Keratinocyte (primary cell): ENCODE measurements at regions not wholly inside any gene's neighbourhood (a gene's known extent, or its start where the extent isn't known, plus 50 kb on each side); places are given as distances from the start of the nearest gene placed in this dataset.

ENCODE experiments used
- DNase-seq: peaks from one replicate; pipeline ENCODE4 v3.0.0-alpha.2; 2011; ENCODE audit warnings: low read depth, missing footprints, low spot score
- FAIRE-seq: peaks from 2 replicates; lab custom pipeline; 2011; peaks lifted over from hg19 to GRCh38; lab: Jason Lieb, UNC
- H2AFZ ChIP-seq: 2 replicates; pipeline ENCODE4 v1.6.0; 2012; ENCODE audit warnings: low read length, control low read depth, inconsistent platforms; ENCODE audit not compliant: control insufficient read depth
- H3K27ac ChIP-seq: 2 replicates; pipeline ENCODE4 v1.5.1; 2011; ENCODE audit warnings: low read length; ENCODE audit not compliant: control insufficient read depth, insufficient read depth
- H3K27me3 ChIP-seq: 3 replicates; pipeline ENCODE4 v1.6.0; 2011; ENCODE audit warnings: low read length; ENCODE audit not compliant: control insufficient read depth, insufficient read depth; ENCODE audit errors: extremely low read depth
- H3K36me3 ChIP-seq, 2 experiments: 2 replicates in 1 of 2; 3 replicates in 1 of 2; pipeline ENCODE4 v1.5.1; 2011; ENCODE audit warnings: low read length in 2 of 2, mild to moderate bottlenecking in 1 of 2; ENCODE audit not compliant: control insufficient read depth in 2 of 2, insufficient read depth in 2 of 2; ENCODE audit errors: extremely low read depth in 1 of 2
- H3K4me1 ChIP-seq: 3 replicates; pipeline ENCODE4 v1.5.1; 2011; ENCODE audit warnings: low read length; ENCODE audit not compliant: control insufficient read depth, insufficient read depth; ENCODE audit errors: extremely low read depth
- H3K4me2 ChIP-seq: 3 replicates; pipeline ENCODE4 v1.6.0; 2011; ENCODE audit warnings: low read depth, low read length; ENCODE audit not compliant: control insufficient read depth, insufficient read depth; ENCODE audit errors: extremely low read depth
- H3K4me3 ChIP-seq, 3 experiments: fragments of 200-600 bp in 1 of 3; sonication (generic) in 1 of 3; 2 replicates in 2 of 3; 3 replicates in 1 of 3; pipeline ENCODE4 v1.5.1; 2011 to 2016; ENCODE audit warnings: low read length in 3 of 3, mild to moderate bottlenecking in 3 of 3, control low read depth in 2 of 3, inconsistent platforms in 1 of 3, low read depth in 1 of 3, mixed read lengths in 1 of 3, mixed run types in 1 of 3, moderate library complexity in 1 of 3; ENCODE audit not compliant: control insufficient read depth in 2 of 3, insufficient read depth in 2 of 3; ENCODE audit errors: extremely low read depth in 1 of 3
- H3K79me2 ChIP-seq: 2 replicates; pipeline ENCODE4 v1.6.0; 2012; ENCODE audit warnings: low read length; ENCODE audit not compliant: control insufficient read depth, insufficient read depth
- H3K9ac ChIP-seq: 3 replicates; pipeline ENCODE4 v1.6.0; 2011; ENCODE audit warnings: low read length; ENCODE audit not compliant: control insufficient read depth, insufficient read depth; ENCODE audit errors: extremely low read depth
- H3K9me1 ChIP-seq: 3 replicates; pipeline ENCODE4 v1.6.0; 2011; ENCODE audit warnings: low read length; ENCODE audit not compliant: control insufficient read depth, insufficient read depth; ENCODE audit errors: extremely low read depth
- H3K9me3 ChIP-seq: 2 replicates; pipeline ENCODE4 v1.5.1; 2012; ENCODE audit warnings: low read depth, low read length; ENCODE audit not compliant: control insufficient read depth
- H4K20me1 ChIP-seq: 3 replicates; pipeline ENCODE4 v1.6.0; 2011; ENCODE audit warnings: low read length; ENCODE audit not compliant: control insufficient read depth, insufficient read depth; ENCODE audit errors: extremely low read depth
- CTCF ChIP-seq, 3 experiments: IDR thresholded peaks in 1 of 3; conservative IDR thresholded peaks in 1 of 3; optimal IDR thresholded peaks in 1 of 3; 2 replicates in 2 of 3; 3 replicates in 1 of 3; pipeline versions ENCODE3 to v1.5.1; 2011; ENCODE audit warnings: low read length in 3 of 3, mild to moderate bottlenecking in 3 of 3, moderate library complexity in 2 of 3, control low read depth in 1 of 3, inconsistent platforms in 1 of 3; ENCODE audit not compliant: insufficient read depth in 2 of 3; ENCODE audit errors: extremely low read depth in 1 of 3
- EZH2 ChIP-seq: IDR thresholded peaks from one replicate; pipeline ENCODE4 v1.6.1; 2012; ENCODE audit warnings: inconsistent platforms, mild to moderate bottlenecking, low read length, moderate library complexity
- dilution Hi-C: fragments of 300-500 bp; cut with MboI; formaldehyde crosslinking; loops from one replicate; pipeline ENCODE4 v1.7.0; 2020; ENCODE audit warnings: low sequenced_read_pairs; ENCODE audit not compliant: extremely low pct_ligation_motif_present

DNA sequence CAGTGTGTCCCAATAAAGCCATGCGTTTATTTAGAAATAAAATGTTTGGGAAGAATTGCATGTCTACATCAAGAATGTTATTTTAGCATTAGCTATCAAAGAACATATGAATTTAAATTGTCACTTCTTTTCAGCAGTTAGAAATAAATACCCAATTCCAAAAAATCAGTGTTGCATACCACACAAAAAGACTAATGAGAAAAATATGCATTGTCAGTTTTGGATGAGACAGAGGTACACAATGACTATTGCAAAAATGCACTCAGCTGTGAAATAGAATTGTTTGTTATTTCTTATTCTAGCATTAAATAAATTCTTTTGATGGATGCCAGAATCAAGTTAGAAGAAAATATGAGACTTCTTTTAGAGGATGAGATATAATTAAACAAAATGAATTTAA, 833.9 kb downstream of the SLITRK1 start:
- H3K27ac ChIP-seq, result no peak overlapping the region
- no peak overlapping the region for H3K4me2 ChIP-seq
- H3K36me3 ChIP-seq, result no peaks in the 10 kb centered on the region
- no peaks in the 10 kb centered on the region for H3K9me1 ChIP-seq
- H3K9me3 ChIP-seq, result no peaks in the 10 kb centered on the region
- no peak overlapping the region for H2AFZ ChIP-seq
- no peak overlapping the region for H3K4me3 ChIP-seq
- no peaks in the 10 kb centered on the region for H3K4me1 ChIP-seq
- FAIRE-seq, result no peak
- no peaks in the 10 kb centered on the region for H3K27me3 ChIP-seq
- TF ChIP-seq EZH2 (no peak), CTCF (optimal IDR thresholded peaks at IDR 0.05 in 1 of 3, IDR thresholded peaks at IDR 0.05 in 1 of 3, conservative IDR thresholded peaks at IDR 0.05 in 1 of 3; ENCODE audit: extremely low read depth in 1 of 3, insufficient read depth in 2 of 3, low read length in 3 of 3) (no peak)
- no peaks in the 10 kb centered on the region for H3K79me2 ChIP-seq
- dilution Hi-C loops, result no loop called here
- no peak for DNase-seq
- H4K20me1 ChIP-seq, result no peaks in the 10 kb centered on the region
- no peak overlapping the region for H3K9ac ChIP-seq

- no peaks in the 10 kb centered on the region for H3K4me1 ChIP-seq
- dilution Hi-C loops, result no loop called here
- no peak overlapping the region for H3K4me3 ChIP-seq
- H3K27me3 ChIP-seq, result no peaks in the 10 kb centered on the region
- no peak overlapping the region for H3K9ac ChIP-seq
- no peak overlapping the region for H2AFZ ChIP-seq
- DNase-seq, result no peak
- H3K79me2 ChIP-seq, result no peaks in the 10 kb centered on the region
- no peaks in the 10 kb centered on the region for H4K20me1 ChIP-seq
- no peaks in the 10 kb centered on the region for H3K36me3 ChIP-seq
- FAIRE-seq, result no peak
- H3K9me1 ChIP-seq, result no peaks in the 10 kb centered on the region
- TF ChIP-seq EZH2 (no peak), CTCF (optimal IDR thresholded peaks at IDR 0.05 in 1 of 3, IDR thresholded peaks at IDR 0.05 in 1 of 3, conservative IDR thresholded peaks at IDR 0.05 in 1 of 3; ENCODE audit: extremely low read depth in 1 of 3, insufficient read depth in 2 of 3, low read length in 3 of 3) (no peak)
- H3K27ac ChIP-seq, result no peak overlapping the region
- H3K9me3 ChIP-seq, result no peaks in the 10 kb centered on the region
- H3K4me2 ChIP-seq, result no peak overlapping the region
These were observed 857.2 kb downstream of the SLITRK1 start for GRCh38 chr13:83024955-83025594.
